ENCODE measurements at regions not wholly inside any gene's neighbourhood (a gene's known extent, or its start where the extent isn't known, plus 50 kb on each side); places are given as distances from the start of the nearest gene placed in this dataset.
A peak's percentile ranks its signal among the peaks of the same experiment; 100 is the strongest.

DNA sequence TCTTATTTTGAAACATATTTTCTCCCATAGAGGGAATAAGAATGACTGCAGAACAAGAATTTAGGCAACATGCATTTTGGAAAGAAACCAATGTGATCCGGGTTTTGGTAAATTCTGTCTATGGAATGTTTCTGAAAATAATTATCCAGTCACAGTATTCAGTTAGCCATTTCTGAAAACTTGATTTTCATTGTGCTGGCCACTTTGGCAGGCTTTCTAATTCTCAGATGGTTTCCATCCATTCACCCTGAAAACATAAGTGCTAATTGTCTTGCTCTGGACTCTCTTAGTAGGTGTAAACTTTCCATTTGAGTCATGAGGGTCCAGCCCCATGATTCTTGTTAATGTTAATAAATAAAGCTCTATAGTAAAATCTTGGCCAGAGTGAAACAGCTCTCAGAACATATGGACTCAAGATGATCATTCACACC is 176.5 kb downstream of the RBM43 start:
- peak; percentile 58 to 86 (median 68) for DNase-seq

DNA sequence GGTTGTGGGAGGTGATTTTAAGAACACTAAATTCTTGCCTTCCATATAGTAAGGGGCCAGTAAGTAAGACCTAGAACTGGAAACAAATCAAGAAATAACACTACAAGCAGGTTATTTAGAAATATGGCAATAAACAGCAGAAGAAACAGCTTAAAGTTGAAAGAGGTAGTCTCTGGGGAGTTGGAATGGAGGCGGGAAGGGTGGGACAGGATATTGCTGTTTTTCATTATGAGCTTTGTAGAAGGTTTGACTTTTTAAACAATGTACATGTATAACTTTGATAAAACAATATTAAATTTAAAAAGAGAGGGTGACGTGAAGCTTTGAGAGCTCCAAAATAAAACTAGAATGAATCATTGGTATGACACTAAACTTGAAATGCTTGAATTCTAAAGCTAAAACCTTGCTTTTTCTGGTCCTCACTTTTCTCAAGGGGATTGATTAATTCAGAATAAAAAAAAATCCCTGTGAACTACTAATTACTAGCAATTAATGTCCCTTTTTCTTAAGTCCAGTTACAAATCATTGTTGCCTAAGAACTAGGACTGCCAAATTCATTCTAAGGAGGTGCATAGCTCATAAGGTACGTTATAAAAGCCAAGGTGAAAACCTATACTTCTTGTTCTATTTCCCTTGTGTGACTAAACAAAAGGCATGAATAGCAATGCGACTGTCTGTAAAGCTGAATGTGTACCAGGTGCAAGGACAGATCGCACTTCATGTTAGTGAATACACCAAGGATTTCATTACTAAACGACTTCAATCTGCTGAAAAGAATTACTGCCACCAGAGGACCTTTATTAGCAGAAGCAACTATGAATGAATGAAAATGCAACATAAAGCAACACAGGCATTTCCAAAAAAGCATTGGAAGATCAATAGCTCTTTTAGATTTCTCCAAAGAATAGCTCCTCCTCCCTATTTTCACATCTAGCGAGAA is 177.5 kb downstream of the RBM43 start:
- peak in 2 of 3 donors; percentile 31 to 78 for DNase-seq

- no peak for DNase-seq
These were observed 182.8 kb downstream of the RBM43 start for GRCh38 chr2:151078889-151079288.

- DNase-seq, result no peak
These were observed 189.8 kb downstream of the RBM43 start for GRCh38 chr2:151071906-151072305.

GRCh38 chr2:151071382-151071781 is 190.3 kb downstream of the RBM43 start:
- DNase-seq, result no peak

- no peak for DNase-seq
These were observed 191.4 kb downstream of the RBM43 start for GRCh38 chr2:151070253-151070652.

DNA sequence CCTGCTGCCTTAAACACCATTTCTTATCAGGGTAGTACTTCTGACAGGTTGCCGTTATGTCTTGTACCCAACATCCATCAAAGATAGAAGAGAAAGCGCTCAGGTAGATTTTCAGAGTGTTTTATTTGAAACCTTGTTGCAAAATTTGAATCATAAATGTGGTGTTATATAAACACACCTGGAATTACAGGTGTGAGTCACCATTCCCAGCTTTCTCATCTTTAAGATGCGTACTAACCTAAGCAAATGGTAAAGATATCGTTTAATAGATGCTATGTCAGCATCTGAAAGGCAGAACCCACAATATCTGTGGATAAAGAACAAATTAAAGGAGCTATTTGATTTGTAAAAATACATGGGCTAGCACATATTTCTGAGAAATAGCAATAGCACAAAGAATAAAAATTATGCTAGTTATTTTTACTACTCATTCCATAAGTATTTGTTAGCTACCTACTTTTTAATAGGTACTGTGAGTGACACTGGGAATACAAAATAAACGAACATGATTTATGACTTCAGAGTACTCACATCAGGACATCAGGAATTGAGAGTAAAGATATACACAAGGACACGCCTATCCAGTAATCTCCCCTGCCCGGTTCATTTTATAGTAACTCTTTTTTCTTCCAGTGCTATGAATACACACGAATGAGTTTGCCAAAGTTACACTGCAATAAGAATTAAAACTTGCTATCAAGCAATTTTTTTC is 193.8 kb downstream of the RBM43 start:
- no peak for DNase-seq

- DNase-seq, result peak in 1 of 3 donors; percentile 56
These were observed 198.4 kb downstream of the RBM43 start for GRCh38 chr2:151063271-151063670.

DNA sequence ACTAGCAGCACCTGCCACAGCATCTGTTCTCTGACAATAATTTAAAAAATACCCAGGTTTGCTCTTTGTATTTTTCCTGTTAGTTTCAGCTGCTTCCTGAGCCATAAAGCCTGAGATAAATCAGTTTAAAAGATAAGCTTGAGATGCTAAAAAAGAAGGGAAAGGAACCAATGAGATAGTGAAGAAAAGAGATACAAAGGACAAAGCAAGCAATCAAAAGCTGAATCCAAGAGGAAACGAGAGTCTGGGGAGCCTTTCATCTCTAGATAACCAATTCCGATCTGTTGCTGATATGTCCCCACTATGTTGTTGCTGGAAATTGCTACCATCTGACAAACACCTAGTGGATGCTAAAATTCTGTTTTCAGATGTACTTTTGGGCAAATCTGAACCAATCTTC is 201.4 kb downstream of the RBM43 start:
- no peak for DNase-seq

GRCh38 chr2:151056870-151057269 is 204.8 kb downstream of the RBM43 start:
- no peak for DNase-seq

- DNase-seq, result no peak
These were observed 208.0 kb downstream of the RBM43 start for GRCh38 chr2:151053661-151053990.

- no peak for DNase-seq
These were observed 208.6 kb downstream of the RBM43 start for GRCh38 chr2:151052850-151053660.

DNA sequence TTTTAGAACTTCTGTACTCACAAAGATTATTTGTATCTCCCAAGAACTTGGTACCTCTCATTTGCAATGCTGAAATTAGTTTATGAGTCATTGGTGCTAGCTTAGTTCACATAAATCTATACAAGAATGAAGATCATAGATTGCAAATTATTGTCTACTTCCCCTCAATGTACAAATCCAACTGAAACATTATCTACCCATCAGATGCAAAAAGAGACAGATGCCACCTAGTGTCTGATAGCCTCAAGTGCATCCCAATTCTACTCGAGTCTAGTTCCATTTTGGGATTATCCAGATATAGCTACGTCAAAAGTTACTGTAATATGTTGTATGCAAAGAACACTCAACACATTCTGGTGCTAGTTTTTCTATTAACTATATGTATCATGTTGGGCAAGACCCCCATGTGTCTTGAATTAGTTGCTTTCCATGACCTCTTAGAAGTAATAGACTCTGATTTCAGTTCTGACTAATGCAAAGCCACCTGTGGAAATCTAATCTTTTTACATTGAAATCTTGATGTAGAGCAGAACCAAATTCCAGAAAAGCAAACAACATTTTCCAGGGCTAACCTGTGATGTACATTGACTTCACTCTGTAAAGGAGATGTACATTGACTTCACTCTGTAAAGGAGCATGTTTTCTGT is 210.0 kb downstream of the RBM43 start:
- DNase-seq, result peak; percentile 20 to 58 (median 34)

DNA sequence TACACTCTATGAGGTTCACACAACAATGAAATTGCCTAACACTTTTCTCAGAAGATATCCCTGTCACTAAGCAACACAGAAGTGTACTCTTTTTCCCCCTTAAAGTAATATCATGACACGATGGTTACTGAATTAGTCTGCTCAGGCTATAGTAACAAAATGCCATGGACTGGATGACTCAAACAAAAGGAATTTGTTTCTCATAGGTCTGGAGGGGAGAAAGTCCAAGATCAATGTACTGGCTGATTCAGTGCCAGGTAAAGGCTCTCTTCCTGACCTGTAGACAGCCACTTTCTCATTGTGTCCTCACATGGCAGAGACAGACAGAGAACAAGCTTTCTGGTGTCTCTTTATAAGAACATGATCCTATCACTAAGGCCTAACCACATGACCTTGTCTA is 211.9 kb downstream of the RBM43 start:
- DNase-seq, result peak in 1 of 3 donors; percentile 28

DNA sequence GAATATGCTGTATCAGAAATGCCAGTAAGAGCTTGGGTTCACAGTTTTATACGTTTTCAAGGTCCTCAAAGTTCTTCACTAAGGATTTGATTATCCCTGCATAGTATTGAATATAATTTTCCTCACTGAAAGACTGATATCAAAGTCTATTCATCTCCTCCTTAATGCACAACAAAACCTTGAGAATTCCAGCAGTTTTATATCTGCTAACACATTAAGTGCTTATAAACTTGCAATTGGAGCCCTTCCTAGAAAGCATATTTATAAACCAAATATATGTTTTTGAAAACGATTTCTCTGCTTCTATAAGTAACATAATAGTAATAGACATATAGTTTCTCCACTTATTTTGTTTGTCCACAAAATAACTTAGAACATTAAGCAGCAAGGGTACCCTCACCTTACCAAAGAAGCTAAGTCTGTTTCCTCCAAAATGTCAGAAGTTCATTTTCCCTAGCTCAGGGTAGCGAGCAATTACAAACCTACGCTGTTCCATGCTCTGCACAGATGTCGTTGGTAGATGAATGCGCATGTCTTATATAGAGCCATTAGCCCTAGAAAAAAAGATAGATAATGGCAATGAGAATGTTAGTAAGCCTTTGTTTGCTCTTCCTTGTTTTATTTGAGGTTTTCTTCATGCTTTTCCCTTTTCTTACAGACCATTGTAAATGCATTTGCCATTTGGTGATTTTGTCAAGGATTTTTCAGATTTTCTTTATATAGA is 213.2 kb downstream of the RBM43 start:
- no peak for DNase-seq

- DNase-seq, result peak in 1 of 3 donors; percentile 30
These were observed 218.2 kb downstream of the RBM43 start for GRCh38 chr2:151043484-151043883.

DNA sequence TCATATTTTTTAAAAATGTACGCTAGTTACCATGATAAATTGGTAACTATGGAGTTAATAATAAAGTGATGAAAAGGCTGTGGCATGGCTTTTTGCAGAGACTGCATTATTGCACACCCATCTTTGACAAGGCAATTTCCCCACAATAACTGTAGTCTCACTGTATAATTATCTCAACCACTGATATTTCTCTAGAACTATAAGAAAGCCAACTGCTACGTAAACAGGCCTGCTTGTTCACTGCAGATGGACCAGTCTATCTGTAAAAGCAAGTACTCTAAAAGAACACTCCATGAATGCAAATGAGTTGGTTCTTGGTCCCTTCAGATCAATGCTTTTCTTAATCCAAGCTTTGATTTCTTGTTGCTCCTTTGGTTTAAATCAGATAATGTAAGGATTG is 218.7 kb downstream of the RBM43 start:
- DNase-seq, result no peak

GRCh38 chr2:151040039-151040438 is 221.6 kb downstream of the RBM43 start:
- no peak for DNase-seq

GRCh38 chr2:151038516-151038915 is 223.1 kb downstream of the RBM43 start:
- no peak for DNase-seq

DNA sequence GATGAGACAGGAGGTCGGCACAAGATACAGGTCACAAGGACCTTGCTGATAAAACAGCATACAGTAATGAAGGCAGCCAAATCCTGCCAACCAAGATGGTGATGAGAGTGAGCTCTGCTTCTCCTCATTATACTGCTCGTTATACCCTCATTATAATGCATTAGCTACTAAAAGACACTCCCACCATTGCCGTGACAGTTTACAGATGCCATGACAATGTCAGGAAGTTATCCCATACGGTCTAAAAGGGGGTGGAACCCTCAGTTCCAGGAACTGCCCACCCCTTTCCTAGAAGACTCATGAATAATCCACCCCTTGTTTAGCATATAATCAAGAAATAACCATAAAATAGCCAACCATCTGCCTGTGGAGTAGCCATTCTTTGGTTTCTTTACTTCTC is 224.2 kb downstream of the RBM43 start:
- DNase-seq, result no peak
